Esophagus squamous epithelium (tissue), 5 donors: ENCODE measurements at regions not wholly inside any gene's neighbourhood (a gene's known extent, or its start where the extent isn't known, plus 50 kb on each side); places are given as distances from the start of the nearest gene placed in this dataset.
"Not testable (repeated sequence)": the region's sequence is repeated elsewhere in the genome, so short reads cannot be mapped to it uniquely, and the experiment has no call there.

Experiments
- DNase-seq: peaks from one replicate; lab custom pipeline; 2025; lab: John Stamatoyannopoulos, UW
- H3K27ac ChIP-seq, 4 donors: fragments of 200-600 bp; sonication (generic); one replicate each; pipeline ENCODE4 v1.5.1; 2016 to 2019; ENCODE audit warnings: mild to moderate bottlenecking in 1 of 4
- H3K27me3 ChIP-seq, 4 donors: fragments of 200-600 bp; sonication (generic); 1 replicate in 3 of 4; 2 replicates in 1 of 4; pipeline versions ENCODE4 v1.5.1 to v1.6.0; 2017 to 2021; ENCODE audit warnings: antibody characterized with exemption in 1 of 4
- H3K36me3 ChIP-seq, 3 donors: fragments of 200-600 bp; sonication (generic); one replicate each; pipeline ENCODE4 v1.5.1; 2016 to 2019
- H3K4me1 ChIP-seq, 3 donors: fragments of 200-600 bp; sonication (generic); one replicate each; pipeline ENCODE4 v1.5.1; 2017 to 2019
- H3K4me3 ChIP-seq, 4 donors: fragments of 200-600 bp; sonication (generic); 1 replicate in 3 of 4; 2 replicates in 1 of 4; pipeline ENCODE4 v1.5.1; 2016 to 2019; ENCODE audit warnings: mild to moderate bottlenecking in 2 of 4, moderate library complexity in 1 of 4
- H3K9me3 ChIP-seq, 3 donors: fragments of 200-600 bp; sonication (generic); one replicate each; pipeline ENCODE4 v1.5.1; 2016 to 2019
- POLR2A ChIP-seq, 4 donors: fragments of 450-650 bp; IDR thresholded peaks; one replicate each; pipeline ENCODE4 v1.6.1; 2017; ENCODE audit warnings: antibody characterized with exemption in 4 of 4, mild to moderate bottlenecking in 4 of 4, moderate library complexity in 3 of 4
- WGBS, 2 donors: methylation state at CpG; one replicate each; pipeline ENCODE4 v1.1.5; 2018; 5-methylcytosine and 5-hydroxymethylcytosine counted together
- intact Hi-C: fragments of 100-400 bp; cut with DNase I; formaldehyde crosslinking; loops from one replicate; pipeline ENCODE4 v1.15.0; 2022
- TF ChIP-seq, protein P1 (sequence below), 6 experiments: fragments of 450-650 bp in 4 of 6; fragments of 200-600 bp in 2 of 6; sonication (generic) in 2 of 6; IDR thresholded peaks; one replicate each; pipeline ENCODE4 v1.5.1; 2016 to 2019; ENCODE audit warnings: antibody characterized with exemption in 6 of 6, mild to moderate bottlenecking in 4 of 6, moderate library complexity in 4 of 6
- donor health status: DM: yes; HTN: yes; CAD: no.

DNA sequence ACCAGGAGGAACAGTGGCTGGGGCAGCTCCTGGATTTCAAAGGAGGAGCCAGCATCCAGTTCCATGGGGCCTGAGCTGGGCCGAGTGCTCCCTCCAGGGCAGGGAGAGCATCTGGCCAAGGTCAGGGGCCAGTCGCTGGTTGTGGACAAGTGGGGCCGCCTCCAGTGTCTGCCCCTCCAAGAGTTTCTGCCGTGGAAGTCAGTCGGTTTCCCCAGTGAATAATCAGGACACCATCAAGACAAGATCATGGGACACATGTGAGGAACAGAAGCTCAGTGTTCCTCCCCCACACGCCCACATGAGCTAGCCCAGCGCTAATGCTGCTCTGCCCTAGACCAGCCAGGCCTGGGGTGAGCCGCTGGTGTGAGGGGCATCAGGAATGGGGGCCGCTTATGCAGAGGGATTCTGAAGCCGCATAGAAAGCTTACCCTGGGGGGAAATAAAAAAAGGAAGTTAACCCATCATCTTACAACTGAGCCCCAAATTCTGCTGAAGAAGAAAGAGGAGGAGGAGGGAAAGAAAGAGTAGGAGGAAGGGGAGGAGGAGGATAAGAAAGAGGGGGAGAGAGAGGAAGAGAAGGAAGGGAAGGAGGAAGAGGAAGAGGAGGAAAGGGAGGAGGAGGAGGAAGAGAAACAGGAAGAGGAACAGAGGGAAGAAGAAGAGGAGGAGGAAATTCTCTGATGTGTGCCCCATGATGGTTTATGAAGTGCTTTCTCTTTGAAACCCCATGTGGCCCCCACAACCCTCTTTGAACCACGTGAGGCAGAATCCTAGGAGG lies 198.4 kb downstream of the MATN1 start:
- H3K36me3 ChIP-seq, result no peaks in the 10 kb centered on the region
- intact Hi-C loops, result no loop called here
- no peaks in the 10 kb centered on the region for H3K9me3 ChIP-seq
- TF ChIP-seq, protein P1, sequence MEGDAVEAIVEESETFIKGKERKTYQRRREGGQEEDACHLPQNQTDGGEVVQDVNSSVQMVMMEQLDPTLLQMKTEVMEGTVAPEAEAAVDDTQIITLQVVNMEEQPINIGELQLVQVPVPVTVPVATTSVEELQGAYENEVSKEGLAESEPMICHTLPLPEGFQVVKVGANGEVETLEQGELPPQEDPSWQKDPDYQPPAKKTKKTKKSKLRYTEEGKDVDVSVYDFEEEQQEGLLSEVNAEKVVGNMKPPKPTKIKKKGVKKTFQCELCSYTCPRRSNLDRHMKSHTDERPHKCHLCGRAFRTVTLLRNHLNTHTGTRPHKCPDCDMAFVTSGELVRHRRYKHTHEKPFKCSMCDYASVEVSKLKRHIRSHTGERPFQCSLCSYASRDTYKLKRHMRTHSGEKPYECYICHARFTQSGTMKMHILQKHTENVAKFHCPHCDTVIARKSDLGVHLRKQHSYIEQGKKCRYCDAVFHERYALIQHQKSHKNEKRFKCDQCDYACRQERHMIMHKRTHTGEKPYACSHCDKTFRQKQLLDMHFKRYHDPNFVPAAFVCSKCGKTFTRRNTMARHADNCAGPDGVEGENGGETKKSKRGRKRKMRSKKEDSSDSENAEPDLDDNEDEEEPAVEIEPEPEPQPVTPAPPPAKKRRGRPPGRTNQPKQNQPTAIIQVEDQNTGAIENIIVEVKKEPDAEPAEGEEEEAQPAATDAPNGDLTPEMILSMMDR (IDR thresholded peaks at IDR 0.05), result no peak
- TF ChIP-seq POLR2A (IDR thresholded peaks at IDR 0.05), result no peak
- no peak overlapping the region for H3K4me3 ChIP-seq
- no peak for DNase-seq
- peaks cover 0 to 46% (median 0%) of the 10 kb centered on the region in 4 donors for H3K27me3 ChIP-seq
- no peak overlapping the region for H3K27ac ChIP-seq
- H3K4me1 ChIP-seq, result peaks cover 0 to 39% (median 16%) of the 10 kb centered on the region in 3 donors
- WGBS, 2 donors, result 45 to 64% methylated on average over 6 to 9 of the region's 11 CpGs

DNA sequence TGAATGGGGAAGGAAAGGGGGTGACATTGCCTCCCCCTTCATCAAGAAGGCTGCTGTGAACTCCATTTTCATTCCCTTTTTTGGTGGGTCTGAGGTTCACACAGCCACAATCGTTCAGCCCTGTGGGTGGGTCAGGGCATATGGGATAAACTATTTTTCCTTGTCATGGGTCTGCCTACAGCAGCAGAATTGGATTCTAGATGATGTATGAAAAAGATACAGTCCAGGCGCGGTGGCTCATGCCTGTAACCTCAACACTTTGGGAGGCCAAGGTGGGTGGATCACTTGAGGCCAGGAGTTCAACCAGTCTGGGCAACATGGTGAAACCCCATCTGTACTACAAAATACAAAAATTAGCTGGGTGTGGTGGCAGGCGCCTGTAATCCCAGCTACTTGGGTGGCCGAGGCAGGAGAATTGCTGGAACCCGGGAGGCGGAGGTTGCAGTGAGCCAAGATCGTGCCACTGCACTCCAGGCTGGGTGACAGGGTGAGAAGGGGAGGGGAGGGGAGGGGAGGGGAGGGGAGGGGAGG lies 199.3 kb downstream of the MATN1 start:
- Histone ChIP-seq H3K27me3 (peaks cover 0 to 46% (median 0%) of the 10 kb centered on the region in 4 donors), H3K4me1 (peaks cover 0 to 39% (median 16%) of the 10 kb centered on the region in 3 donors)
- DNase-seq, H3K9me3 ChIP-seq, H3K36me3 ChIP-seq, intact Hi-C loops, H3K27ac ChIP-seq, H3K4me3 ChIP-seq: not testable (repeated sequence)
- WGBS, 2 donors, result 33 to 79% methylated on average over 3 to 6 of the region's 8 CpGs

DNA sequence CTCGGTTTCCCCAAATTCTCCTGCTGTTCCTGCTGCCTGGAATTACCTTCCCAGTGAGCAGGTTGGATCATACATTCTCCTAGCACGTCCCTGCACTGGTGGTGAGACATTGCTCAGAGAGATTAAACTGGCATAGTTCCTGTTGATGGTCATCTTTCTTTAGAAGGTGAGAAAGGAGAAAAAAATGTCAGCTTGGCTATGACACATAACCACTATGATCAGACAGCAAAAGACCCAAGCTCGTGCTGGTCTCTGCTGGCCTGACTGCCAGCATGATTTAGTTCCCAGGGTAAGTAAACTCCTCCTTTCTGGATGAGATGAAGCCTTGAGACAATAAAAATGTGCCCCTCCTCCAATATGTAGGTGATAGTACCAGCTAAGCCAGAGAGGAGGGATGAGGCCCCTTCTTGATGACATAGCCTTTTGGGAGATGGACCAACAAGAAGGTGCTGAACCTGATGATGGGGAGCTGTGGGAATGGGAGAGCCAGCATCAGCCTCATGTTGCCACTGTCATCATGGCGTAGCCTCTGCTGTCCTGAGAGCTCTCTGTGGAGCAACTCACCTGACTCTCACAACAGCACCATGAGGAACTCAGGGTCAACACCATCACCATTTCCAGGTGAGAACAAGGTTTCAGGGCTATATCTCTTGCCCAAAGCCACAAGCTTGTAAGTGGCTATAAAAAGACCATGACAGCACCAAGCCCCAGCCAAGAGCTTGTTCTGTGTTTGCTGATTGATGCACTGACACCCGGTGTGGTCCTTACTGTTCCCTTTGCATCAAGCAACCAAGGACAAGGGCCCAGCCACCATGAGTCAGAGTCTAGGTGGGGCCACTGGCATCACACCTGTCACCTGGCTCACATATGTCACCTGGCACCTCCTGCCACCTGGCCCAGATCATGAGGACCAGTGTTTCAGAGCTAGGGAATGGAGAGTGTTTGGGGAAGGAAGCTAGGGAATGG lies 200.0 kb downstream of the MATN1 start:
- intact Hi-C loops, result no loop called here
- WGBS, 2 donors, result 36 to 61% methylated on average over 3 to 5 of the region's 5 CpGs
- TF ChIP-seq POLR2A (IDR thresholded peaks at IDR 0.05), result no peak
- TF ChIP-seq, protein P1 (IDR thresholded peaks at IDR 0.05), result no peak
- DNase-seq, result no peak
- H3K9me3 ChIP-seq, result no peaks in the 10 kb centered on the region
- H3K4me1 ChIP-seq, result peaks cover 0 to 39% (median 16%) of the 10 kb centered on the region in 3 donors
- H3K27me3 ChIP-seq, result peaks cover 0 to 46% (median 0%) of the 10 kb centered on the region in 4 donors
- no peak overlapping the region for H3K4me3 ChIP-seq
- H3K36me3 ChIP-seq, result no peaks in the 10 kb centered on the region
- peak overlapping the region in 2 of 4 donors; percentile 25 to 29 for H3K27ac ChIP-seq

DNA sequence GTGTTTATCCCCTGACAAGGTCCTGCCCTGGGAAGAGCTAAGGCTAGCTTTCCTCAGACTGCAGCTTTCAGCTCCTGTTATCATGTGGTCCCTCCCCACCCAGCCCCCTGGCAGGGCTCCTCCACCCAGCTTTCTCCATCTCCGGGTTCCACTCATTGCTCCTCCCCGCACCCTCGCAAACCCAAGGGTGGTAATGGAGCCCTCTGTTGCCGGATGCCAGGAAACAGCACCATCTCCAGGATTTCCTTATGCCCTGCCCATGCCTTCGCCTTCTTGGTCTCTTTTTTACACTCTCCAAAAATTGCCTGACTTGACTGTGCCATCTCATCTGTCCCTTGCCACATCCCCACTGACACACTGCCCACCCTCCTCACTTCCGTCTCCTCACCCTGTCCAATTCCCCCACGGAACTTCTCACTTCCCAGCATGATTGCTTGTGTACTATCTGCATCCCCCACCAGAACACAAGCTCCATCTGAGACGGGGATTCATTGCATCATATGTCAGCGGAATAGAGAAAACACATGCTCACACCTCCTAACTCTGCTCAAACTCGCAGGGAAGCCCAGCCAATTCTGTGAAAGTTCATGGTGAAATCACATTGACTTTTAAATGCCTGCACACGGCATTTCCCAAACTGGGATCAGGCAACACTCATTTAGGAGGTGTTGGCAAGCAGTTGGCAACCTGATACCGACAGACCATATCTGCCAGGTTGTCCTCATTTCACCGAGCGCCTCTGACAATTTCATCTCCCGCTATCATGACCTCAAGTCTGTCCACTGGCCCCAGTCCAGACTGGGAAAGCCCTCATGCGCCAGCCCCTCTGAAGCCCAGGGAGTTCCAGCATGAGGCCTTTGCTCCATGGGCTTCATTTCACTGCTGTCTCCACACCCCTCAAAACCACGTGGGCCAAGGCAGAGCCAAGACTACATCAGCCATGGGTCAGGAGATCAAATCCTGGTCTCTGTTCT lies 201.1 kb downstream of the MATN1 start:
- no peak overlapping the region for H3K4me3 ChIP-seq
- no peak for DNase-seq
- intact Hi-C loops, result no loop called here
- 19 to 38% methylated on average over 14 to 17 of the region's 17 CpGs for WGBS, 2 donors
- H3K27me3 ChIP-seq, result peaks cover 0 to 46% (median 0%) of the 10 kb centered on the region in 4 donors
- H3K36me3 ChIP-seq, result no peaks in the 10 kb centered on the region
- peak overlapping the region in 2 of 4 donors; percentile 61 to 63 for H3K27ac ChIP-seq
- no peaks in the 10 kb centered on the region for H3K9me3 ChIP-seq
- no peak for TF ChIP-seq POLR2A (IDR thresholded peaks at IDR 0.05)
- TF ChIP-seq, protein P1 (IDR thresholded peaks at IDR 0.05), result no peak
- peaks cover 0 to 39% (median 16%) of the 10 kb centered on the region in 3 donors for H3K4me1 ChIP-seq
